Small intestine (tissue), 7 donors: ENCODE measurements at regions not wholly inside any gene's neighbourhood (a gene's known extent, or its start where the extent isn't known, plus 50 kb on each side); places are given as distances from the start of the nearest gene placed in this dataset.

ENCODE experiments used
- DNase-seq, 2 donors: peaks; one replicate each; pipeline versions ENCODE4 v3.0.0 to v3.0.0-alpha.2; 2013
- FAIRE-seq: peaks from 2 replicates; lab custom pipeline; 2012; peaks lifted over from hg19 to GRCh38; lab: Jason Lieb, UNC
- H3K27ac ChIP-seq, 3 donors: one replicate each; pipeline ENCODE4 v1.5.1; 2013; ENCODE audit warnings: low read length in 2 of 3, mild to moderate bottlenecking in 2 of 3, control low read depth in 1 of 3, inconsistent platforms in 1 of 3, low read depth in 1 of 3, moderate library complexity in 1 of 3
- H3K27me3 ChIP-seq, 3 donors: one replicate each; pipeline ENCODE4 v1.6.1; 2013; ENCODE audit warnings: low read length in 3 of 3, inconsistent platforms in 1 of 3; ENCODE audit not compliant: control insufficient read depth in 3 of 3, insufficient read depth in 3 of 3
- H3K36me3 ChIP-seq, 3 donors: one replicate each; pipeline ENCODE4 v1.6.1; 2013; ENCODE audit warnings: low read length in 3 of 3, inconsistent platforms in 1 of 3, low read depth in 1 of 3, mild to moderate bottlenecking in 1 of 3, moderate library complexity in 1 of 3; ENCODE audit not compliant: control insufficient read depth in 3 of 3, insufficient read depth in 2 of 3
- H3K4me1 ChIP-seq, 3 donors: one replicate each; pipeline ENCODE4 v1.6.1; 2013; ENCODE audit warnings: low read length in 2 of 3, inconsistent platforms in 1 of 3, low read depth in 1 of 3, mild to moderate bottlenecking in 1 of 3, moderate library complexity in 1 of 3; ENCODE audit not compliant: control insufficient read depth in 3 of 3, insufficient read depth in 2 of 3
- H3K4me3 ChIP-seq, 3 donors: one replicate each; pipeline ENCODE4 v1.5.1; 2013; ENCODE audit warnings: low read length in 3 of 3, control low read depth in 1 of 3, inconsistent platforms in 1 of 3, low read depth in 1 of 3, mild to moderate bottlenecking in 1 of 3, moderate library complexity in 1 of 3
- H3K9me3 ChIP-seq, 2 donors: one replicate each; pipeline ENCODE4 v1.6.1; 2013; ENCODE audit warnings: low read depth in 1 of 2, low read length in 1 of 2; ENCODE audit not compliant: control insufficient read depth in 2 of 2, insufficient read depth in 1 of 2
- WGBS, 3 donors: extraction: QIAGEN DNeasy Blood & Tissue Kit; methylation state at CpG; one replicate each; pipeline ENCODE4 v1.1.7; 2013; 5-methylcytosine and 5-hydroxymethylcytosine counted together
- donor health status: healthy with polysubstance abuse.
- donor health status: control.
- donor health status: control.
- donor health status: Bipolar disorder and iron deficiency.
- donor health status: healthy.

- FAIRE-seq (no peak), DNase-seq (no peak)
- no peak overlapping the region for H3K27ac ChIP-seq
- peaks cover 0 to 8% (median 0%) of the 10 kb centered on the region in 3 donors for H3K4me1 ChIP-seq
- H3K4me3 ChIP-seq, result no peak overlapping the region
- 86 to 94% (median 92%) methylated on average over 13 of the region's 13 CpGs for WGBS, 3 donors
- H3K9me3 ChIP-seq, result no peaks in the 10 kb centered on the region
- H3K27me3 ChIP-seq, result peaks cover 0 to 36% (median 0%) of the 10 kb centered on the region in 3 donors
- no peaks in the 10 kb centered on the region for H3K36me3 ChIP-seq
These were observed 321.1 kb downstream of the UACA start for GRCh38 chr15:70442211-70442610.

- 90 to 92% (median 91%) methylated on average over 10 of the region's 10 CpGs for WGBS, 3 donors
- H3K36me3 ChIP-seq, result no peaks in the 10 kb centered on the region
- H3K4me1 ChIP-seq, result peaks cover 0 to 15% (median 0%) of the 10 kb centered on the region in 3 donors
- H3K27me3 ChIP-seq, result peaks cover 0 to 31% (median 0%) of the 10 kb centered on the region in 3 donors
- H3K9me3 ChIP-seq, result no peaks in the 10 kb centered on the region
- no peak overlapping the region for H3K4me3 ChIP-seq
- FAIRE-seq (no peak), DNase-seq (no peak)
- no peak overlapping the region for H3K27ac ChIP-seq
These were observed 322.8 kb downstream of the UACA start for GRCh38 chr15:70440416-70441138.

- WGBS, 3 donors, result 93 to 97% (median 97%) methylated on average over 5 of the region's 5 CpGs
These were observed 323.5 kb downstream of the UACA start for GRCh38 chr15:70439880-70440279.

GRCh38 chr15:70439304-70439877, 324.0 kb downstream of the UACA start:
- DNase-seq (no peak), FAIRE-seq (no peak)
- H3K4me1 ChIP-seq, result peaks cover 0 to 26% (median 0%) of the 10 kb centered on the region in 3 donors
- H3K27me3 ChIP-seq, result peaks cover 0 to 26% (median 0%) of the 10 kb centered on the region in 3 donors
- H3K27ac ChIP-seq, result no peak overlapping the region
- H3K36me3 ChIP-seq, result no peaks in the 10 kb centered on the region
- WGBS, 3 donors, result 78 to 81% (median 78%) methylated on average over 10 of the region's 10 CpGs
- no peaks in the 10 kb centered on the region for H3K9me3 ChIP-seq
- H3K4me3 ChIP-seq, result no peak overlapping the region

More at GRCh38 chr15:70439880-70440279, 323.5 kb downstream of the UACA start:
- FAIRE-seq, result no peak
- Histone ChIP-seq H3K27ac (no peak overlapping the region), H3K36me3 (no peaks in the 10 kb centered on the region), H3K4me3 (no peak overlapping the region), H3K4me1 (peaks cover 0 to 22% (median 0%) of the 10 kb centered on the region in 3 donors), H3K27me3 (peaks cover 0 to 30% (median 0%) of the 10 kb centered on the region in 3 donors), H3K9me3 (no peaks in the 10 kb centered on the region)
- no peak for DNase-seq

GRCh38 chr15:70438776-70439175, 324.6 kb downstream of the UACA start:
- Histone ChIP-seq H3K4me3 (no peak overlapping the region), H3K9me3 (no peaks in the 10 kb centered on the region), H3K36me3 (no peaks in the 10 kb centered on the region), H3K27ac (no peak overlapping the region), H3K4me1 (peaks cover 0 to 32% (median 6%) of the 10 kb centered on the region in 3 donors), H3K27me3 (peaks cover 0 to 21% (median 0%) of the 10 kb centered on the region in 3 donors)
- WGBS, 3 donors, result 90 to 94% (median 91%) methylated on average over 11 of the region's 11 CpGs
- DNase-seq (no peak), FAIRE-seq (no peak)

GRCh38 chr15:70437882-70438451, 325.4 kb downstream of the UACA start:
- Histone ChIP-seq H3K36me3 (no peaks in the 10 kb centered on the region), H3K27me3 (peaks cover 0 to 15% (median 0%) of the 10 kb centered on the region in 3 donors), H3K4me3 (no peak overlapping the region), H3K9me3 (no peaks in the 10 kb centered on the region), H3K4me1 (peaks cover 2 to 40% (median 7%) of the 10 kb centered on the region in 3 donors), H3K27ac (no peak overlapping the region)
- DNase-seq (no peak), FAIRE-seq (no peak)
- WGBS, 3 donors, result 84 to 91% (median 89%) methylated on average over 5 of the region's 5 CpGs

- no peaks in the 10 kb centered on the region for H3K36me3 ChIP-seq
- peak overlapping the region in 1 of 3 donors; percentile 53 for H3K27ac ChIP-seq
- peaks cover 0 to 6% (median 0%) of the 10 kb centered on the region in 3 donors for H3K27me3 ChIP-seq
- H3K9me3 ChIP-seq, result no peaks in the 10 kb centered on the region
- 23 to 71% (median 51%) methylated on average over 6 of the region's 6 CpGs for WGBS, 3 donors
- DNase-seq, result peak; percentile 64 to 87
- no peak for FAIRE-seq
- H3K4me3 ChIP-seq, result no peak overlapping the region
- H3K4me1 ChIP-seq, result peaks cover 2 to 40% (median 7%) of the 10 kb centered on the region in 3 donors
These were observed 326.3 kb downstream of the UACA start for GRCh38 chr15:70437089-70437488.

GRCh38 chr15:70436428-70436827, 326.9 kb downstream of the UACA start:
- Histone ChIP-seq H3K4me1 (peaks cover 2 to 40% (median 7%) of the 10 kb centered on the region in 3 donors), H3K36me3 (no peaks in the 10 kb centered on the region), H3K27ac (peak overlapping the region in 2 of 3 donors; percentile 14 to 53), H3K9me3 (no peaks in the 10 kb centered on the region), H3K27me3 (no peaks in the 10 kb centered on the region), H3K4me3 (no peak overlapping the region)
- no peak for DNase-seq
- FAIRE-seq, result no peak
- 79 to 94% (median 87%) methylated on average over 3 of the region's 3 CpGs for WGBS, 3 donors
